HEK293 (cell line): ENCODE measurements at regions not wholly inside any gene's neighbourhood (a gene's known extent, or its start where the extent isn't known, plus 50 kb on each side); places are given as distances from the start of the nearest gene placed in this dataset.

Source experiments
- BCL11A ChIP-seq: fragments of 450-650 bp; formaldehyde crosslinking; IDR thresholded peaks from 2 replicates; pipeline ENCODE4 v1.5.1; 2016; ENCODE audit warnings: low read depth, missing biosample characterization, missing genetic modification characterization
- CTCF ChIP-seq: fragments of 450-650 bp; formaldehyde crosslinking; IDR thresholded peaks from 2 replicates; pipeline ENCODE4 v1.5.1; 2016; ENCODE audit warnings: missing biosample characterization, missing genetic modification characterization
- TCF7L2 ChIP-seq: IDR thresholded peaks from 2 replicates; pipeline ENCODE4 v1.6.1; 2011; ENCODE audit warnings: low read depth, mild to moderate bottlenecking, inconsistent platforms, low read length, moderate library complexity, borderline replicate concordance
- ZEB2 ChIP-seq: fragments of 450-650 bp; formaldehyde crosslinking; IDR thresholded peaks from 2 replicates; pipeline ENCODE4 v1.5.1; 2016; ENCODE audit warnings: missing biosample characterization, missing genetic modification characterization
- ZNF324 ChIP-seq: fragments of 450-650 bp; formaldehyde crosslinking; IDR thresholded peaks from 2 replicates; pipeline ENCODE4 v1.5.1; 2016; ENCODE audit warnings: missing biosample characterization, missing genetic modification characterization
- ZNF660 ChIP-seq: fragments of 450-650 bp; IDR thresholded peaks from 2 replicates; pipeline ENCODE4 v1.5.1; 2018; ENCODE audit warnings: missing biosample characterization, mild to moderate bottlenecking, missing genetic modification characterization

DNA sequence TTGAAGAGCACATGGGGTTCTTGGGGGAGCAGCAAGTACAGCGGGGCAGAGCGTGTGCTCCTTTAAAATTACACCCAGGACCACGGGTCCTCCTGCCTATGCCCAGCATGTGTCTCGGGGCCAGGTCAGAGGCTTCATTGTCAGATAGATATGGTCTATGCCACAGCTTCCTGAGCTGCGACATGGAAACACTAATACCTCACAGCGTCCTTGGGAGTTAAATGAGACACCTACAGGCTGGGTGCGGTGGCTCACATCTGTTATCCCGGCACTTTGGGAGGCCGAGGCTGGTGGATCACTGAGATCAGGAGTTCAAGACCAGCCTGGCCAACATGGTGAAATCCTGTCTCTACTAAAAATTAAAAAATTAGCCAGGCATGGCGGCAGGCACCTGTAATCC is 110.8 kb upstream of the ATL2 start:
- no peak for TF ChIP-seq CTCF
- no peak for TF ChIP-seq TCF7L2
- no peak for TF ChIP-seq ZNF324 (tag by site-specific recombination)
- TF ChIP-seq ZNF660 (tag by site-specific recombination): no peak
- TF ChIP-seq BCL11A (tag by site-specific recombination): no peak
- no peak for TF ChIP-seq ZEB2
